GM18498 (cell line): ENCODE measurements at regions not wholly inside any gene's neighbourhood (a gene's known extent, or its start where the extent isn't known, plus 50 kb on each side); places are given as distances from the start of the nearest gene placed in this dataset.

Experiments used
- ATAC-seq: cut with Tn5 transposase; IDR thresholded peaks from one replicate; pipeline ENCODE4 v1.9.1; 2021; ENCODE audit warnings: mild to moderate bottlenecking, moderate library complexity; ENCODE audit not compliant: unreplicated experiment

DNA sequence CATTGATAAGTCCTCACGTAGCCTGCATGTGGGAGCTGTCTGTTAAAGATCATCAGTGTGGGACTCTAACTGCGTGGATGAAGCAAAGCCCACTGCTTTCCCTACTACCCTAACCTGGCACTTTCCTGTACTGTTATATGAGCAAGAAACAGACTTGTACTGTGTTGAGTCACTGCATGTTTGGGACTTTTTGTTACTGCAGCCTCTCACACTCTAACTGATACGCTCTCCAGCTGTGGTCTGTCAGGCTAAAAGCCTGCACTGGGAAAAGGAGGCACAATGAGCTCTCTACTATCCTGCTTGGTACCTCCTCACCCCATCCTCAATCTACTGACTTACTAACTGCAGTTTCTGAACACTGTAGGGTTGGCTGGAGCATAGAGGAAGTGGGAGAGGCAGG is 93.7 kb upstream of the PLET1 start:
- ATAC-seq, result no peak

DNA sequence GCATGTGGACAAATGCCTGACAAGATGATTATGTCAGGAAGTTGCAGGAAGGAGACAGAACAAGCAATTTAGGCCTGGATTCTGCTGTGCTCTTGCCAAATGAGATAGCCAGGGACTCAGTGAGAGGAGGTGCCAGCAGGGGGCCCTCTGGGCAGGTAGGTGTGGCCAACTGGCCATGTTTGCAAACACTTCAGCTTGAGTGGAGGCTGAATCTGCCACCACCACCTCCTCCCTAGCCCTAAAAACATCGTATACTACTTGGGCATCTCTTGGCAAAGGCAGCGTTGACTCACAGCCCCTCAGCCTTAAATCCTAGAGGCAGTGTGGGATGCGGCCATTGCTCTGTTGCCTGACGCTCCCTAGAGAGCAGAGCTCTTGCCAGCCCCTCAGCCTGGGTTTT is 95.1 kb upstream of the PLET1 start:
- ATAC-seq, result no peak

GRCh38 chr11:112357488-112357887 is 96.8 kb upstream of the PLET1 start:
- no peak for ATAC-seq

DNA sequence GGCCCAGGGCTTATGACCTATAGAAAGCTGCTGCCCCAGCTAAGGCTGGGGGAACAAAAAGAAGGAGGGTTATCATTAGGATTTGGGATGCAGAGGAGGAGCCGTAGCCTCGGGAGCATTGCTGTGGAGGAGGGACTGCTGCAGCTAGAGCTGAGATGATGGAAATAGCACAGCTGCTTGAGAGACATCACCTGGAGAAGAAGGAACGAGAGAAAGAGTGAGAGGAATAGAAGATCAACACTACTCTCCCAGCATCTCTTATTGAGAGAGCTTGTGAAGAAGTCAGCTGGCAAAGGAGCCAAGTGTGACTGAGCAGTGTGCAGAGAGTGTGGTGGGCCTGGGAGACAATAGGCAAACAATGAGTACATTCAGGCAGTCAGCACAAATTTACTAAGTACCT is 100.7 kb upstream of the PLET1 start:
- no peak for ATAC-seq

DNA sequence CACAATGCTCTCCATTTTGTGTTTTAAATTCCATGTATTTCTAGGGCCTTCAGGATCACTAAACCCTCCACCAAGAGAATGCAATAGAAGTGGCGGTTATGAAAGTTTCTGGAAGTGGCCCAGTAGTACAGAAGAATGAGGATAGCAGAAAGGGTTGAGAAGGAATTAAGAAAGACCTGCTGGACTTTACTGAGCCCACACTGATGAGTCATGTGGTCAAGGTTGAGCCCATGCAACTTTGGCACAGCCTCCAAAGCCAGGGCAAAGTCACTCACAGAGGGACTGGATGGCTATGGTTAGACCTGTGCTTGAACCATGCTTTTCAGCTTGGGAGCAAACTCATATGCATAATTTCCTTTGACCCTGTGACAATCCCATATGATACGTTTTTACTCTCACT is 102.9 kb upstream of the PLET1 start:
- no peak for ATAC-seq

DNA sequence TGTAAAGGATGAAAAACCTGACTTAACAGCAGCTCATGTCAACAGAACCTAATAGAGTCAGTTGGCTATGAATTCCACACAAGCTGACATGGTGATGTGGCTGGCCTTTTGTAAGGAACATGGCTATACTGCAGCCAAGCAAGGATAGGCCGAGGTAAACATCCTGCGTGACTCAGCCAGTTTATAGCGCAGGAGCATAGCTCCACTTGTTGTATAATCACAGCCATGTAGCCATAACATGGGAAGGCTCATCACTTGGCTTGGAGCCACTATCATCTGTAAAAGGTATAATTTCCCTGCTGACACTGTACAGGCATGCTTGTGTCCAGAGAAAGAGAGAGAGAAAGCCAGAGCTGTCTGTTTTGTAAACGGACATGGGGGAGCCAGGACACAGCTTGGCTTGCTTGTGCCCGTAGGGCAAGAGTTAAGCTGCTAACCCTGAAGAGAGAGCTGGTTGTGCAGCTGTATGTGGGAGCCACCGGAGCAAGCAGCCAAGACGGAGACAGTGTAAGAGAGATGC is 104.4 kb upstream of the PLET1 start:
- no peak for ATAC-seq

DNA sequence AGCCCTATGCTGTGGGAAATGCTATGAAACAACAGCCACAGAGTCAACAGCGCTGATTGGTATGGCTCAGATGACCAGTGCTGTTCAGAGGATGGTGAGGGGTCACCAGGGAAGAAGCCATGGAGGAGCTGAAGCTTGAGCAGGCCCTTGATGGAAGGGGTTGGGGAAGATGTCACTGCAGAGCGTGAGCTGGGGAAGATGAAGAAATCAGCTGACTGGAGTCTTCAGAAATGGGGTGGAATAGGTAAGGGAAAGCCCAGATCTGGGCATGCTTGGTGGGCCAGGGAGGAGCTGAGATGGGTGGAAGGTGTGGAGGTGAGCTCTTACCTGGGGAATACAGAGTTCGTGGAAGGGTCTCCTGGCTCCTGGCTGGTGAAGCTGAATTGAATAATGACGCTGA is 105.4 kb upstream of the PLET1 start:
- ATAC-seq, result no peak

- no peak for ATAC-seq
Observed at GRCh38 chr11:112366777-112367176, 106.1 kb upstream of the PLET1 start.

DNA sequence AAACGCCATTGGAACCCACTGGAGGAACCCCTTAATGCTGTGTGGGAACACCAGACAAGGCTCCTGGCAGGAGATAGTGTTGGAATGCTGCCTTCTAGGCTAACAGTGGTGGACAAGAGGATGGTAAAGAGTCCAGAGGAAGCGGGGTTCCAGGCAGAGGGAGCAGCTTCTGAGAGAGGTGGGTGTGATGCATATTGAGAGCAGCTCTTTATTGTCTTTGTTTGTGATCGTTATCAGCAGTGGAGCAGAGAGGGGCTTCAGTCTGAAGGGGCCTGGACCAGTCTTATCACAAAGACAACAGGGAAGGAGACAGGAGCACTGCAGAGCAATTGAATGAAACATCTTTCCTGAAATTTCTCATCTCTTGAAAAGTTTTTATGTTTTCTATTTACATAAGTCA is 106.8 kb upstream of the PLET1 start:
- no peak for ATAC-seq

DNA sequence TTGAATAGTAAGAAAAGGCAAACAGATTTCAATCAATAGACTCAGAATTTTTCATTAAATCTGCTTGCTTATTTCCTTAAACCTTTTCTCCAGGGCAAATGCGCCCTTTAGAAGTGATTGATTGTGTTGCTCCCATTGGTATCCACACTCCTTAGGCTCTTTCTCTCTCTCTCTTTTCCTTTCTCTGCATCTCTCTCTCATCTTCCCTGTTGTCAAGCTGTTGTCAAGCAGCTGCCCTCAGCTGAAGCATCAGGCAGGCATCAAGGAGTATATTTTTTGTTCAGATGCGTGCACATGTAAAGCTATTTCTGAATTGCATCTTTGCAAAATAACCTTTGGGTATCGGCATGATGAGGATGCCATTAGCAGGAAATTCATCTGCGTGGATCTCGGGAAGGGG is 107.2 kb upstream of the PLET1 start:
- no peak for ATAC-seq

DNA sequence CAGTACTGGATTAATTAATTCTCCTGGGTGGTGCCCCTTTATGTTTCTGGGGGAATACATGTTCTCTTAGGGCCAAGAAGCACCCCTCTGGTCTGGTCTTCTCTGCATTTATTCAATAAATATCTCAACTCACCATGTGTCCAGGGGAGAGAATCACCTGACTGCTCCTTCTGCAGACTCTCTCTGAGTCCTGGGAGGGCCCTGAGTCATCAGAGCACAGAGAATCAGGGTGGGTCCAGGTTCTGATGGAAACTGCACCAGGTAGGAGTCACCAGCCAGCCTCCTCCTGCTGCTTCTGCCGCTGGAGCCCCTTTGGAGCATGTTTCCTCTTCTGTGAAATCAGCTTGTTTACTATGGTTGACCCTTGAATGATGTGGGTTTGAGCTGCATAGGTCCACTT is 107.7 kb upstream of the PLET1 start:
- no peak for ATAC-seq

DNA sequence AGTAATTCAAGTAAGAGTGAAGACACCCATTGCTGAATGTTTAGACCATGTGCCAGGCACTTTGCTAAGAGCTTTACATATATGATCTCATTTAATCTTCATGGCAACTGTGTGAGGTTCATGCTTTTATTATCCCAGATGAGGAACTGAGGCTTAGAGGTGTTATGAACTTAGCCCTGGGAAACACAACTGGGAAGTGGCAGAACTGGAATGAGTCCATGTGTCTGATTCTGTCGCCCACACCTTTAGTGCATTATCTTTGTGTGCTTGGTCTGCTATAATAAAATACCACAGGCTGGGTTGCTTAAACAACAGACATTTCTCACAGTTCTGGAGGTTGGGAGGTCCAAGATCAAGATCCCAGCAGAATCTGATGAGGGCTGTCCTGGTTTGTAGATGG is 108.7 kb upstream of the PLET1 start:
- ATAC-seq, result no peak

DNA sequence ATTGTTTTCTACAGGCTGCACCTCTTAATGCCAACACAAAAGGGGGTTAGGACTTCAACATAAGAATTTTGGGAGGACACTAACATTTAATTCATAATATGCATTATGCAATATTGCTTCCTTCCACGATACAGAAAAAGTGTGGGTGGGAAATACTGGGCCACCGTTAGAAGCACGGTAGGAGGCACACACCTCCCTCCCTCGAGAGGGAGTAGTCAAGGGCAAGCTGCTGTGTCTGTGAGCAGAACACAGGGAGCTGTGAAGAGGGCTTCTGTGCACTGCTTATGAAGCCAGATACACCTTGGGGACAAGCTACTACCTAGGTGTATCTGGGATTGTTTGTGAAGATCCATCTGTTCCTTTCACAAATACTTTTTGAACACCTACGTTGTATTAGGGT is 109.3 kb upstream of the PLET1 start:
- no peak for ATAC-seq

DNA sequence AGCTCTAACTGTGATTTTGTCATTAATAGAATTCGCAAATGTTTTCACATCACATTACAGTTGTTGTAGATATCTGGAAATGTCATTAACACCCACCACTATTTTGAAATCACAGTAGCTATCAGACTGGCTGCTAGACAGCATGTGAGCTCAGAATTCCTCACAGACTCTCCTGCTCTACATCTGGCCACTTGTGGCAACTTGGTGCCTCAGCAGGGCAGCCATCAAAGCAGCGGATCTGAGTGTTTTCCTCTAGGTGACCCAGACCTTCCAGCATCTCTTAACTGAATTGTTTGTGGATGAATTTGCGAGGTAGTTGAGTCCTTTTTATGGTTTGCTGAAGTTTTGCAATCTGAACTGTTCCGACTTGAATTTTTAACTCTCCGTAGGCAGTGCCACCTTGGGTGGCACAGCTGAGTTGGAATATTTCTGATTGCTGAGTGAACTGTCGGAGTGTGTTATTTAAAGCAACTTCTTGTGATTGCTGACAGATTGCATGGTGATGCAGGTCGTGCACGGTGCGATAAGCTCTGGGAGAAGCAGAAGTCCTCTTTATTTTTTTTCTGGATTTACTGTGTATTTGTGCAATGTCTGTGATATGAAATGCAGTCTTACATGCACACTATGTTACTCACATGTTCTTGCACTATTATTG is 114.0 kb upstream of the PLET1 start:
- no peak for ATAC-seq

DNA sequence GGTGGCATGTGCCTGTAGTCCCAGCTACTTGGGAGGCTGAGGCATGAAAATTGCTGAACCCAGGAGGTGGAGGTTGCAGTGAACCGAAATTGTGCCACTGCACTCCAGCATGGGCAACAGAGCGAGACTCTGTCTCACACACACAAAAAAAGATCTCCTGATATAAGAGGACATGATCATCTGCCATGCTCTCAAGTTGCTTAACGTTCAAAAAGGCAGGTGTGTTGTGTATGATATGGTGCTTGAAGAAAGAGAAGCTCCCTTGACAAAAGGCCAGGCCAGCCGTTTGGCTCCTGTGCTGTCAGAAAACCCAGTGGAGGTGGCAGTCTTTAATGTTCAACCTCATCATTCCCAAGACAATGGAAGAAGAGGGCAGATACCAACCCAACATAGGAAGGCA is 117.3 kb upstream of the PLET1 start:
- ATAC-seq, result no peak

DNA sequence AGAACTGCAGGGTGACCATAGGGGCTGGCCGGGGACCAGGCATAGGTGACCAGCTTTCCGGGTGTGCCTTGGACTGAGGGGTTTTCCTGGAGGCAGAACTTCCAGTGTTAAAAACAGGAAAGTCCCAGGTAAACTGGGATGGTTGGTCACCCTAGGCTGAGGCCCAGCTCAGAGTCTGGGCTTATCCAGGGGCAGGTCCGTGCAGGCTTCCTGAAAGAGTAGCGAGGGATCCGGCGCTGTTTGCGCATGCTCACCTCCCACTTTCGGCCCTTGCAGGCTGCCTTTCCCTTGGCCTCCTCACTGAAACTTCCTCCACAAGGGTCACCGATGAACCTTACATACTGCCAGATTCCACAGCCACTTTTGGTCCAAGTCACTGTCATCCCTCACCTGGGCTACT is 119.8 kb upstream of the PLET1 start:
- no peak for ATAC-seq

DNA sequence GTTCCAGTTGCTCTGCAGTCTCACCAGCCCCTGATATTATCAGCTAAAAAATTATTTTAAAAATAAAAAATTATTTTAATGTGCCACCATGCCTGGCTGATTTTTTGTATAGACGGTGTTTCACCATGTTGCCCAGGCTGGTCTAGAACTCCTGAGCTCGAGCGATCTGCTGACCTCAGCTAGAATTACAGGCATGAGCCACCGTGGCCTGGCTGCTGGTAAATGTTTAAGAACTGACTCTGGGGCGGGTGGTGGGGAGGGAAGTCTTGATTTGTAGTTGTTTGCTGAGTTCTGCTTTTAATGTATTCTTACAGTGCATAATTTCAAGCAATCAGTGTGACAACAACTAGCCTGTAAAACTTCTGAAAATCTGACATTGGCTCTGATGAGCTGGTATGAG is 120.9 kb upstream of the PLET1 start:
- no peak for ATAC-seq

DNA sequence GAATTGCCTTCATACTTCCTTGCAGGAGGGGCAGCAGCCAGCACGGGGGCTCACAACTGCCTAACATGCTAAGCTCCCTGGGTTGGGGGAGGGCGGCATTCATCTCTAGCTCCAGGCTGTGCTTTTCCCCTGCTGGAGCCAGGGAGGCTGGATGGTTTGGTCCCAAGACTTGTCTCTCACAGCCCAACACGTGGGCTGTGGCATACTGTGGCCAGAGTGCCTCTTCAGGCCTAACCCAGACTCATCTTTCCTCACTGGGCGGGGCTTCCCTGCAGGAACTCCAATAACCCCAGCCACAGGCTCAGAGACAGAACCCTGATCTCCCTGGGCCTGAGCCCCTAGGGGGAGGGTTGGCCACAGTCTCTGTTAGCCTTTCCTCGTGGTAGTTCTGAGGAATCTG is 121.9 kb upstream of the PLET1 start:
- no peak for ATAC-seq

DNA sequence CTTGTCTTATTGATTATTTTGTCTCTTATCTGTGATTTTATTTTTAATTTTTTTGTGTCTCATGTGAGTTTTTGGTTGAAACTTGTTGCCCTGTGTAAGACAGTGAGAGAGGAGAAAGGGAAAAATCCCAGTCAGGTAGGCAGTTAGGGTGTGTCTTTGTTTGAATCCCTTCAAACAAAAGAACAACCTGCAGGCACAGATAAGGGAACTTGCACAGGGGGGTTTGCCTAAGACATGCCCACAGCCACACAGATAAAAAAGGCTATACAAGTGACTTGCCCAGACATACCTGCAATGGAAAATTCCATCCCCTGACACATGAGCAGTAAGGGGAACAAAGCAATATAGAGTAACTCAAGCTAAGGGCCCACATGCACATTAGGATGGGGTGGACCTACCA is 127.8 kb upstream of the PLET1 start:
- ATAC-seq, result no peak

GRCh38 chr11:112391086-112391485 is 130.4 kb upstream of the PLET1 start:
- ATAC-seq, result no peak

- ATAC-seq, result no peak
Observed at GRCh38 chr11:112392904-112393303, 132.2 kb upstream of the PLET1 start.

DNA sequence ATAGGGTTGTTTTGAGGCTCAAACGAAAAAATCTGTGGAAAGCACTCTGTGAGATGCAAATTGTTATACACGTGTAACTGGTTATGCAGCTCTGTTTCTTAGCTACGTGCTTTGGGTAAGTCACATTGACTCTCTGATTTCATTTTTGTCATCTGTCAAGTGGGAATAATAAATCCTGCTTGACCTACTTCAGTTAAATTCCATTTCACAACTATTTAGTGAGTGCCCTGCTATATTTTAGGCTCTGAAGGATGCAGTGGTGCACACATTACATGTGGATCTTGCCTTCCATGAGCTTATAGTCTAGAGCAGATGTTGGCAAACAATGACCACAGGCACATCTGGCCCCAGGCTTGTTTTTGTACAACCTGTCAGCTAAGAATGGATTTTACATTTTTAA is 133.6 kb upstream of the PLET1 start:
- ATAC-seq, result no peak

GRCh38 chr11:112396076-112396475 is 135.4 kb upstream of the PLET1 start:
- no peak for ATAC-seq
